LNCaP clone FGC (cell line): ENCODE measurements at regions not wholly inside any gene's neighbourhood (a gene's known extent, or its start where the extent isn't known, plus 50 kb on each side); places are given as distances from the start of the nearest gene placed in this dataset.

Experiments
- DNase-seq: peaks from one replicate; pipeline ENCODE4 v3.0.0-alpha.2; 2011; ENCODE audit warnings: low read depth
- H3K4me3 ChIP-seq: 2 replicates; pipeline ENCODE4 v1.5.1; 2011; ENCODE audit warnings: mild to moderate bottlenecking, low read depth, low read length, control low read depth
- TF ChIP-seq, protein P1 (sequence below): IDR thresholded peaks from 2 replicates; pipeline ENCODE4 v1.5.1; 2012; ENCODE audit warnings: mild to moderate bottlenecking; ENCODE audit not compliant: control insufficient read depth, insufficient read depth; ENCODE audit errors: extremely low read depth

DNA sequence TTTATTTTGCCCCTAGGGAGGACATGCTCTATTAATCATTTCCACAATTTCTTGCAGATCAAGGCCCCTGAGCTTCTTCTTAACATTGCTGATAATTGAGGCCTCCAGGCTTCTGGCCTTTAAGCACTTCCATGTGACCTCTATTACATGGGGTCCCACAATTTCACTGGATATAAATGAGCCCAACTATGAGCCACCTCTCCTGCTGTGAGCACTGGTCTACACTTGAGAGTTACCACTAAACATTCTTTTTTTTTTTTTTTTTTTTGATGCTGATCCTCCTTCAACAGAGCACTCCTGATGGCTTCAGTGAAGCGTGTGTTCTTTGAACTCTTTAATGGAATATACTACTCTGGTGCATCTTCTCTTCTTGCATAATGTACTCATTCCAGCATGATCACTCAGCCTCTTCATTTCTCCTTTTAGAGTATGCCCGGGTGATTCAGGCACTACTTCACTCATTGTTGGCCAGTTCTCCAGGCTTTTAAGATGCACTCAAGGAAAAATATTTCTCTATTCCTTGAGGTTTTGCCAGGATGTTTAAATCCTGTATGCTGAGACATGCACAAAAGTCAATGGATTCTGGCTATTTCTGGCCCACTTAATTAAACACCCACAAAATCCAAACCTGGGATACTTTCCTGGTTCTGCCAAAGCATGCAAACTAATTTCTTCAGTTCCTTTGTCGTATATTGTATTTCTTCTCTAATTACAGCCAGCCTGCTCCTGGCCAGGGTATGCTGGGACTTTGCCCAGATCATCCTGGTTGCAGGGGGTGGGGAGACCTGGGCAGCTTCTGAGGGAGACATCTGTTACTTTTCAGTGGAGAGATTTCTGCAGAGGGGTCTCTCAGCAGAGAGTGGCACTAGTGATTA is 257.8 kb upstream of the LUZP2 start:
- TF ChIP-seq, protein P1, sequence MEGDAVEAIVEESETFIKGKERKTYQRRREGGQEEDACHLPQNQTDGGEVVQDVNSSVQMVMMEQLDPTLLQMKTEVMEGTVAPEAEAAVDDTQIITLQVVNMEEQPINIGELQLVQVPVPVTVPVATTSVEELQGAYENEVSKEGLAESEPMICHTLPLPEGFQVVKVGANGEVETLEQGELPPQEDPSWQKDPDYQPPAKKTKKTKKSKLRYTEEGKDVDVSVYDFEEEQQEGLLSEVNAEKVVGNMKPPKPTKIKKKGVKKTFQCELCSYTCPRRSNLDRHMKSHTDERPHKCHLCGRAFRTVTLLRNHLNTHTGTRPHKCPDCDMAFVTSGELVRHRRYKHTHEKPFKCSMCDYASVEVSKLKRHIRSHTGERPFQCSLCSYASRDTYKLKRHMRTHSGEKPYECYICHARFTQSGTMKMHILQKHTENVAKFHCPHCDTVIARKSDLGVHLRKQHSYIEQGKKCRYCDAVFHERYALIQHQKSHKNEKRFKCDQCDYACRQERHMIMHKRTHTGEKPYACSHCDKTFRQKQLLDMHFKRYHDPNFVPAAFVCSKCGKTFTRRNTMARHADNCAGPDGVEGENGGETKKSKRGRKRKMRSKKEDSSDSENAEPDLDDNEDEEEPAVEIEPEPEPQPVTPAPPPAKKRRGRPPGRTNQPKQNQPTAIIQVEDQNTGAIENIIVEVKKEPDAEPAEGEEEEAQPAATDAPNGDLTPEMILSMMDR = no peak
- DNase-seq = no peak
- H3K4me3 ChIP-seq = no peak overlapping the region

DNA sequence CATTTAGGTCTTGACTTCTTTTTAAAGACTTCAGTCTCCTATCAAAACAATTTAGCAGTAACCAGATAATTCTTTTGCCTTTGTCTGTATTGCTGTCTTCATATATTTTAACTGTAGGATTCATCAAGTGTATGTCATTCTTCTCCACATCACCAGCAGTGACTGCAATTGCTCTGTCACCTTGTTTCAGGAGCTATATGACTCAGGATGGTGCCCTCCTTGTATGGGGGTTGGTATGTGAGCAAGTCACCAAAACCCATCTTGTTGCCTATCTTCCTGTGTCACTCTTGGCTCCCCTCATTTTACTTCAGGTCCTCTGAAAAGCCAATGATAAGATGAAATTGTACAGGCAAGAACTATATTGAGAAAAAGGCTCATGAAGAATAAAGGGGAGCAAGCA is 256.9 kb upstream of the LUZP2 start:
- H3K4me3 ChIP-seq = no peak overlapping the region
- DNase-seq = no peak
- TF ChIP-seq, protein P1 = no peak

DNA sequence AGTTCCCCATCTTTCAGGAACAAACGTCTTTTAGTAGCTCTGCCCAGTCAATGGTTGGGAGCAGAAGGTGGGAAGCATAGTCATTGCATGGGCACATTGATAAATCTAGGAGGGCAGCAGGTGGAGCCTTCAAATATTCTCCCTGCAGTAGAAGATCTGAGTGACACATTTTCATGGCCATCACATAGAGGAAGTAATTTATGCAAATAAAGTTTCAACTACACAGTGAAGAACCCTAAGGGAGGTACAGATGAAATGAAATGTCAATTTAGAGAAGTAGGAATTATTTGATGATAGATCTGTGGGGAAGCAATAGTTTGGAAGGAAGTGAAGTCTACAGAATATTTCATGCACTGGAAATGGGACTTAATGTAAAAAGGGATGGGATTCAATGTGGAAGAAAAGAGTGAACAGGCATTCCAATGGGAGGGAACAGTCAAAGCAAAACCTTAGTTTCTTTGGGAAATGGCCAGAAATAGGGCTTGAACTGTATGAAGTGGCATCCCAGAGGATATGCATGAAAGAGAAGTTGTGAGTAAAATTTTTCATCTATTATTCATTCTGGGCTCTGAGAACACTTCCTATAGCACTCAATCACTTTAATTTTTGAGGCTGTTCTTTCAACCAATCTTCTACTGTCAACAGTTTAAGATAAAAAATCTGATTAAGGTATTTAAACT is 256.2 kb upstream of the LUZP2 start:
- no peak for DNase-seq
- TF ChIP-seq, protein P1 = no peak
- H3K4me3 ChIP-seq = no peak overlapping the region

DNA sequence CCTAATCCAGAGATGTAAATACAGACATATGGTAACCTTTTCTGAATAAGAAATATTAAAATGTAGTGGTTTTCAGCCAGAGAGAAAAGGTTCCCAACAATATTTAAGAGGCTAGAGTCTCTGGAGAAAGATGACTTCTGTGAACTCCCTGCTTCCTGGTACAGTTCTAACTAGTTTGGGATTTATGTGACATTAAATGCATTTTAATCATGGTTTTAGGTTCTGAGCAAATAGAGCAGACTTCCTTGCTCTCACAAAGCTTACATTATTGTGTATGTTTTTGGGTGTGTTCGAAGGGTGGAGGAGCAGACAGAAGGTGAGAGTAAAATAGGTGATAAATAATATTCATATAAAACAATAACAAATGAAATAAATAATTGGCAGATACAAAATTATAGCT is 250.1 kb upstream of the LUZP2 start:
- DNase-seq = no peak
- H3K4me3 ChIP-seq = no peak overlapping the region
- TF ChIP-seq, protein P1 = no peak

DNA sequence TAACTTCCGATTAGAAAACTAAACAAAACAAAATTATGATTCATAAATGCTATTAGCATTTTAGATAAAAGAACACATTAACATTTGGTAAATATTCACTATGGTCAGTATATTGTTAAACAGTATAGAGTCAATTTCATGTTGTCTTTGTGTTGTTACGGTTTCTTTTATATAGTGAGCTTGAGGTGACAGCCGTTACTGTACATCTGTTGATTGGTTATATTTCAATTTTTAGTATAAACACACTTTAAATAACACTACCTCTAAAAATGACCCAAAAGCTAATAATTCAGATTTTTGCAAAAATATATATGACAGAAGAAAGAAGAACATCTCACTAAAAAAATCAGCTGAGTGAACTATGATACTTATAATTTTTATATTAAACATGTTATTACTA is 249.0 kb upstream of the LUZP2 start:
- DNase-seq = no peak
- no peak overlapping the region for H3K4me3 ChIP-seq
- TF ChIP-seq, protein P1 = no peak

DNA sequence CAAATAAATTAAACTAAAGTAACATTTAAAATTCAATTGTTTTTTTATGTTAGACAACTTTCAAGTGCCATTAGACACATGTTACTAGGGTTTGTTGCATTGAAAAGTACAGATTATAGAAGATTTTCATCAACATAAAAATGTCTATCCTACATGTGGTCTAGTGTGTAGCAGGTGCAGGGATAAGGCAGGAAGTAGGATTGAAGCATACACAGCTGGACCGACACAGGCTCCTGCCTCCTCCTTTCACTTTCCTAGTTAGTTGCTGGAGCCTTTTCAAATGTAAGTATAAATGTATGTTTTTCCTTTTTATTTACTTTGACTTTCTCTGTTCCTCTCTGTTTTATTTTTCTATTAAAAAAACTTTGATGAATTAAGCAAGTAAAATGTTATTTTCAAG is 246.9 kb upstream of the LUZP2 start:
- DNase-seq = no peak
- TF ChIP-seq, protein P1 = no peak
- no peak overlapping the region for H3K4me3 ChIP-seq
